Amniotic epithelial cell (primary cell): ENCODE measurements at regions not wholly inside any gene's neighbourhood (a gene's known extent, or its start where the extent isn't known, plus 50 kb on each side); places are given as distances from the start of the nearest gene placed in this dataset.
"Not testable (repeated sequence)": the region's sequence is repeated elsewhere in the genome, so short reads cannot be mapped to it uniquely, and the experiment has no call there.

Experiments
- DNase-seq: peaks from one replicate; pipeline ENCODE4 v3.0.0-alpha.2; 2010; ENCODE audit warnings: low read depth

DNA sequence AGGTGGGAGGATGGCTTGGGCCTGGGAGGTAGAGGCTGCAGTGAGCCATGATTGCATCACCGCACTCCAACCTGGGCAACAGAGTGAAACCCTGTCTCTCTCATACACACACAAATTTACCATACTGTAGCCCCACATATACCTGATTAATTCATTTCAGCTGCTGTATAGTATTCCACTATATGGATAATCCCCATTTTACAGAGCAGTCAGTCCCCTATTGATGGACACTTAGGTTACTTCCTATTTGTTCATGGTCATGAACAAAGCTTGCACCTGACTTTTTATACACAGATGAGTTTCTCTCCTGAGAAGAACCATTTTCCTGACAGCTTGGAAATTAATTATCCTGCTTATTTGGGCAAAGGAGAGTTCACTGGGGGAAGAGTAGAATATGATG is 59.2 kb downstream of the EMX2 start:
- DNase-seq, result no peak

GRCh38 chr10:117603081-117603480 is 60.5 kb downstream of the EMX2 start:
- DNase-seq, result no peak

DNA sequence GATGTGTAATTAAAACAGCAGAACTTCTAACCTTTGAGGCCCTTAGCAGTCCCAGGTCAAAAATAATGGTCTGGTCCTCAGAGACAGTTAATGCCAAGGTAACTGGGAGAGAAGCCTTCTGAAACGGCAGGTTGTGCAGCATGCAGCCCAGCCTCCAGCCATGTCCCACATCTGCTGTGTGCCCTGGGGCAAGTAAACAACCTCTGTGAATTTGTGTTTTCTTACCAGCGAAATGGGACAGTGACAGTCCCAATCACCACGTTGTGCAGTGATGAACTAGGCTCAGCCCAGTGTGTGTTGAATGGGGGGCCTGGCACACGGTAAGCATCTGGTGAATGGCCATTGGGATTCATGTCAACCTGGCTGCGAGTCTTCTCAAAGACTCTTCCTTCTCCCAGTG is 61.2 kb downstream of the EMX2 start:
- no peak for DNase-seq

GRCh38 chr10:117609095-117609795 is 66.7 kb downstream of the EMX2 start:
- DNase-seq, result no peak

- no peak for DNase-seq
These were observed 67.2 kb downstream of the EMX2 start for GRCh38 chr10:117609796-117610170.

- DNase-seq, result no peak
These were observed 67.8 kb downstream of the EMX2 start for GRCh38 chr10:117610321-117610720.

DNA sequence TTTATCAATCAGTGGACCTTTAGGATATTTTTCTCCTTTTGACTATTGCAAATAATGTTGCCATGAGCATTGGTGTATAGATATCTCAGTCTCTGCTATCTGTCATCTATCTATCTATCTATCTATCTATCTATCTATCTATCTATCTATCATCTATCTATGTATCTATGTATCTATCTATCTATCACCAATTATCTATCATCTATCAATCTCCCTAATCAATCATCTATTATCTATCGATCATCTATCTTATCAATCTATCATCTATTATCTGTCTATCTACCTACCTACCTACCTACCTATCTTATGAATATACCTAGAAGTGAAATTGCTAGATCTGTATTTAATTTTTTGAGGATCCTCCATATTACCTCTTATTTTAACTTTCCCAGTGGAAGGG is 69.6 kb downstream of the EMX2 start:
- DNase-seq, result no peak

DNA sequence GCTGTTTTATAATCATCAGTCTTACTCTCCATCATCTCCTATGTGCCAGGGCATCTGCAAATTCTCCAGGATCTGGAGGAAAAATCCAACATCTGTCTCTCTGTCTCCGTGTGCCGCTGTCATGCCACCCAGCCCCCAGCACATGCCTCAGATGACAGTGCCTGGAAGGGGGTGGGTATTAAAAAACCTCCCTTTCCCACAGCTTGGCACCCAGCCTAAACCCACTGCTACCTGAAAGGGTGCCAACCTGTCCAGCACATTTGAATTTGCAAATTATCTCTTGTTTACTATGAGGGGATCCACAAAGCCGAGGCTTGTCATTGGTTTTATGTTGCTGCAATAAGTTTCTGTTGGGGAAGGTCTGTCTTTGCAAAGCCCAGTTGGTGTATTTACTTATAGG is 73.1 kb downstream of the EMX2 start:
- DNase-seq, result no peak

DNA sequence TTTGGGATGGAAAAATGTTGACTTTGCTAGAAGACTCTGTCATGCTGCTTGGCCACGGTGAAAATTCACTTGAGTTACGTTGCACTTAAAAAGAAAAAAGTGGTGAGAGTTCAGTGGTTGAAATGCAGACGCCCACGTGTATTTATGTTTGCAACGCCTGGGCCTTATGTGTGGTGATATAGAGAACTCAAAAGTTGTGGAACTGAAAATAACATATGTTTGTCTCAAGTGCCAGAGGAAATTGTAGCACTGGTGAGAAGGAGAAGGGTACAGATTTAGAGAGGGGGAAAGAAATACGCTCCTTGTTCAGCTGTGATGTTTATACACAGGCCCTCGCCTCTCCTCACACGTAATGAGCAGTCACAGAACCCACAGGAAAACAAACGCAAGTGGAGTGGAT is 73.6 kb downstream of the EMX2 start:
- DNase-seq, result no peak

DNA sequence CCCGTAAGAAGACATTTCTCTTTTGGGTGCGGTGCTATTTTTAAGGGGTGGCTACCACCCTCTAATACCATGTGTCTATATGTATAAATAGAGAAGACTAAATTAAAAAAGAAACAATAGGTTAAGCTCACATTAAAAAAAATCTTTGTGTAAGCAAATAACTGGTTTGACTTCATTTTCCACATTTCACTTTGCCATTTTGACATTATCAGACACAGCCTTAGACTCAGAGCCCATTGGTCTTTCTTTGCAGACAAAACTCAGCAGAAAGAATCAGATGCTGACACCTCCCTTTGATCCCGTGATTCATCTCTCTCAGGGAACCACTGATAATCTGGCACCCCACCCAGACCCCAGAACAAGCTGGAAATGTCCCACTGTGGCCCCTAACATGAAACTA is 74.5 kb downstream of the EMX2 start:
- DNase-seq, result no peak

DNA sequence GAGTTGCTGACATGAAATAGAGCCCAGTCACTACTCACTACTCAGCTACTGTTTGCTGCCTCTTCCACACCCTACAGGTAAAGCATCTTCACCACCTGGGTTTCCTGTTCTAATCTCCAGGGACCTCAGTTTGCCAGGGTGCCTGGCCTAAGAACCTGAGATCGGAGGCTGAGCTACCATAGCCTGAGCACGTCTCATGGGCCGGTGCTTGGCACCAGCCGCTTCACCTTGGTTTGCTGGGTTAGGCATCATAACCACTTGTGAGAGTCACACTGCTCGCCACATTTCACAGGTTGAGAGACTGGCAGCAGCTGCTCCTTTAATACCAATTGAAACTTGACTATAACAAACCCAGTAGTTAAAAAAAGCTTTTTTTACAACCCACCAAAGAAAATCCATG is 75.1 kb downstream of the EMX2 start:
- DNase-seq, result no peak

DNA sequence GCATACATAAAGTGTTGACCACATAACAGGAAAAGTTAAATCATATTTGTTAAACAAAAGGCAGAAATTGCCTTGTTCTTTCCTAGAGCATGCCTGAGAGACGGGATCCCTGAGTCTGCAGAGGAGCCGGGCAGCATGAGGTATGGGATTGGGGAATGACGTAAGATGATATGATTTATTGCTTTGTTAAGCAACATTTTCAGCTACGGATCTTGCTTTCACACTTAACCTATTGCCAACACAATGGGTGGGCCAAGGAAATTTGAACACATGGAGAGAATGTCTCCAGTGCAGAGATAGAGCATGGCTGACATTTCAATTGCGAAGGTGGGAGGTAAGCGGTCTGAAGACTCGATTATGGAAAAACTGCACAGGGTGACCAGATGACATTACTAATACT is 76.7 kb downstream of the EMX2 start:
- DNase-seq, result no peak

DNA sequence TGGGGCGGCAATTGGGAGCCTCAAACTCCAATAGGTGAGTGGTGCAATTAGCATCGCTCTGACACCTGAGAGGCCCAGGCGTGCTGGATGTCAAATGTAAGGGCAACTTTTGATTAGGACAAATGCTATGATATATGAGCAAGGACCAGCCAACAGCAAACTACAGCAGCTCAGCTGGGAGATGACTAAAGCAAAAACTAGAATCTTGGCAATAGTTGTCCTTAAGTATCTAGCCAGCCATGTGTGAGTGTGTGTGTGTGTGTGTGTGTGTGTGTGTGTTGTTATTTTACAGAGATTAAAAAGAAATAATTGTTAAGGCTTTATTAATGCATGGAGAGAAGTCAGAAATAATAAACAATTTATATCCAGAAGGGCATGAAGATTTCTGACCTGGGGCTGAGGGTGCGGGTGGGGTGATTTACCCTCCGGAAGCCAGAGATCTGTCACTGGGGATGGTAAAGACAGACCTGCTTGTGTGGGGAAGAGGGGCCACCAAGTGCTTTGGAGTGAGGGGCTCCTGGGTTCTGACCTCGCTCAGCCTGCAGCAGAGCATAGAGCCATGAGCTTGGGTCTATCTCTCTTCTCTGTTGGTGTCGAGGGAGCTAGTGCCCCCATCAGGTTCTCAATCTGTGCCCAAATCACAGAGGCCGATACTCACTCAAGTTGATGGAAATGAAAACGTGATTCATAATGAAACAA is 77.3 kb downstream of the EMX2 start:
- no peak for DNase-seq

DNA sequence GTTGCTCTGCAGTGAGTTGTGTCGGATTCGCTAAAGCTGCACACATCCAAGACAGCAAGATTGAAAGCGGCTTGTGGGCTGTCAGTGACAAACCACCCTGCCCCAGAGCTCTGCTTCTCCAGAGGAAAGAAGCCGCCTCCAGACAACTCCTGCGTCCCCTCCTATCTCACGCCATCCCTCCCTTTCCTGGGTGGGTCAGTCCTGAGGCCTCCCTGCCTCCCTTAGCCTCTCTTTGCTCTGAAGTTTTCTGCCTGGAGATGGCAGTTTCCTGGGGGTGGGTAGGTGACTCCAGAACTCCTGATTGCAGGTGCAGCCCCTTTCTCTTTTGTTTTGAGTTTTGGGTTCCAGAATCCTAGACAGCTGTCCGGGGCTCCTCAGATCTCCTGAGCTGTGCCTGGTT is 78.7 kb downstream of the EMX2 start:
- DNase-seq, result no peak

DNA sequence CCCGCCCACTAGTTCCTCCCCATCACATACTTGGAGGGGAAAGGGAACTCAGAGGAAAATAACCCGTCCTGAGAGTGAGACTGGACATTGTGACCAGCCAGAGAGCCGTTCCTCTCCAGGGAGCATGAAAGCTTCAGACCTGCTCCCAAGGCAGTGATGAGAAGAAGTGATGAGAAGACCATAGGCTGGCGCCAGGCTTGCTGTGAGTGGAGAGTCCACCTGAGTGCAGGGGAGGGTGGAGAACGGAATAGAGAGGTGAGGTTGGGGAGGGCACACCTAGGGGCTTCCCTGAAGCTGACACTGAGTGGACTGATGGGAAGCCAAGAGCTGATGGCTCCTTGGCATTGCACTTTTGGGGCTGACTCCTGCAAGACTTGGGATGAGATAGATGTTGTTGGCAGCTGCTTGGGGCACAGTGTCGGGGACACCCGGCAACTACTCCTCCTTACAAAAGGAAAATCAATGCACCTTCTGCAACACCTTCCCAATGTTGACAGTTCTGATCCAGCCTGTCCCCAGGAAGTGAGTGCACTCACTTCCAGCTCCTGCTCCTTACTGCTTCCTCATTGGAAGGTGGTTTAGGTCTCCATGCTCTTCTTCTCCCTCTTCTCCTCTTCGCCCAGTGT is 79.4 kb downstream of the EMX2 start:
- DNase-seq, result no peak

DNA sequence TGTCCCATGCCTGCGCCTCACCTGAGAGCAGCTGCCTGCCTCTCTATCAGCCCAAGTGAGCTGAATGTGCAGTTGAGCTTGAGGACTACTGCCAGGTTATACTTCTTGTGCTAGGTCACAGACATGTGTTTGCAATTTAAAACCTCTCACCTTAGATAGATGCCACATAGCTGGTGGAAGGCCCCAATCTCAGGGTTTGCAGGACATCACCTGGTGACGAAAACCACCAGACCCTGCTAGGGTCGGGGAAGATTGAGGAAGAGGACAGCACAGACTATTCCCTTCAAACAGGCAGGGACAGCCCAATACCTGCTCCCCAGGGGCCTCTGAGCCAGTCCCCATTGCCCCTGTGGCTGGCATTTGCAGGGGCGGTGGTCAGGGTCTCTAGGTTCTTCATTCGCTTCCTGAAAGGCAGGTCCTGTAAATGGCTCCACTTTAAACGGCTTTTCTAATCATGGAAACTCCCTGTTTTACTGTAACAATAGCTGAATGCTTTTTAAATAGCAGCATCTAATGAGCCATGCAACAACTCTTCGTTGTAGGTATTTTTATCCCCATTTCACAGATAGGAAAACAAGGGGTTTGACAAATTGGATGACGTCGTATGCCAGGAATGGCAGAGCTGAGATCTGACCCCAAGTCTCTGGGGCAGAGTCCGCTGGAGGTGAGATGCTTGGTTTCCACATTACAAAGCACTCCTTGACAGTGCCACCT is 80.1 kb downstream of the EMX2 start:
- DNase-seq, result no peak

DNA sequence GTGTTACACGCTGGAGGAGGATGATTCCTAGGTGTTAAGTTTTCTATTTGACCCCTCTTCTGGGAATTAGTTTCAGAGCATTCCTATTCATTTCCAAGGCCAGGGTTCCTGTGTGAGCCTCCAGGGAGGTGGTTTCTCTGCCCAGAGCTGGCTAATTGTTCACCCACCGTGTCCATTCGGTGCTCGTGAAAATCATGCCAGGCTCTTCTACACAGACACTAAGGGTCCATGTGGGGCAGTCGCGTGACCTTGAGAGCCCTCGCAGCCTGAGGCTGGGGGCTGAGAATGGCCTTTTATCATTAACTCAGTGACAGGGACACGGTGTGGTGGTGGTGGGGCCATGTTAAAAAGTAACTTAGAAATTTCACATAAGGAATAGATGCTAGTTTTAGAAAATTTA is 83.7 kb downstream of the EMX2 start:
- no peak for DNase-seq

GRCh38 chr10:117627561-117627960 is 85.0 kb downstream of the EMX2 start:
- no peak for DNase-seq

DNA sequence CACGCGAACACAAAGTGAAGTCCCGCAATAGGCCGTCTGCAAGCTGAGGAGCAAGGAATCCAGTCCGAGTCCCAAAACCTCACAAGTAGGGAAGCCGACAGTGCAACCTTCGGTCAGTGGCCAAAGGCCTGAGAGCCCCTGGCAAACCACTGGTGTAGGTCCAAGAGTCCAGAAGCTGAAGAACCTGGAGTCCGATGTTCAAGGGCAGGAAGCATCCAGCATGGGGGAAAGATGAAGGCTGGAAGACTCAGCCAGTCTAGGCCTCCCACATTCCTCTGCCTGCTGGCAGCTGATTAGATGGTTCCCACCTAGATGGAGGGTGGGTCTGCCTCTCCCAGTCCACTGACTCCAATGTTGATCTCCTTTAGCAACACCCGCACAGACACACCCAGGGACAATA is 87.2 kb downstream of the EMX2 start:
- not testable (repeated sequence) for DNase-seq

- no peak for DNase-seq
These were observed 89.0 kb downstream of the EMX2 start for GRCh38 chr10:117631276-117632145.

DNA sequence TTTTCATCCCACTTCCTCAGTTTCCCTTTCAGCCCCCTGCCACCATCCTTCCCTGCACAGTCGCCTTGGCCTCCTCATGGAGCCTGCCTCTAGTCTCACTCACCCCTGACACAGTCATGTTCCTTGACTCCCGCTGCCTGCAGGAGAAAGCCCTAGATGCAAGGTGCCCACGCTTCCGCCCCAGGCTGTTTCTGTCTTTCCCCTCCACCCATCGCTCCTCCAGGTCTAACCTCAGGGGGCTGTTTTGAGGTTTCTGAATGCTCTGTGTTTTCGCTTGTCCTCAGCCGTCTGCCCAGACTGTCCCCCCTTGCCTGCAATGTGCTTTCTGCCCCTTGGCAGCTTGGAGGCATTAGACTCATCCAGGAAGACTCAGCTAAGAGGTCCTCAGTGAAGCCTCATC is 89.9 kb downstream of the EMX2 start:
- no peak for DNase-seq

- DNase-seq, result no peak
These were observed 93.3 kb downstream of the EMX2 start for GRCh38 chr10:117635826-117636225.
